Non-pigmented ciliary epithelial cell (primary cell): ENCODE measurements at regions not wholly inside any gene's neighbourhood (a gene's known extent, or its start where the extent isn't known, plus 50 kb on each side); places are given as distances from the start of the nearest gene placed in this dataset.
"Not testable (repeated sequence)": the region's sequence is repeated elsewhere in the genome, so short reads cannot be mapped to it uniquely, and the experiment has no call there.

Source experiments
- DNase-seq: peaks from one replicate; pipeline ENCODE4 v3.0.0-alpha.2; 2010; ENCODE audit warnings: low read depth

DNA sequence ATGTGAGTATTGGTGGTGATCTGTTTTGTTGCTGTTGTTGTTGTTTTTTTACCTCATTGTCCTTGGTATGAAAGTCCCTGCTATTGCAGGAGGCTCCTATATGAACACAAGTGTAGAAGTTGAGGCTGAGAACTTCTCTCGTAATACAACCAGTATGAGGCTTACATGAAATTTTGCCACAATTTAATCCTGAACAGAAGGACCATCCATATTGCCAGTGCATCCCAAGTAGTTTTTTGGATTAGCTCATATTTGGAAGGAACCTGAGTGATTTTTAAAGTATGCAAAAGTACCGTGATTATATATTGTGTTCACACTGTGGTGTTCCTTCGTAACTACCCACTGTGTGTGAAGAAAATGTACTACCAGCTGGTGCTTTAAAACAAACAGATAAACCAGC is 2095.5 kb upstream of the WWC1 start:
- no peak for DNase-seq

- no peak for DNase-seq
Observed at GRCh38 chr5:166200532-166200931, 2090.9 kb upstream of the WWC1 start.

DNA sequence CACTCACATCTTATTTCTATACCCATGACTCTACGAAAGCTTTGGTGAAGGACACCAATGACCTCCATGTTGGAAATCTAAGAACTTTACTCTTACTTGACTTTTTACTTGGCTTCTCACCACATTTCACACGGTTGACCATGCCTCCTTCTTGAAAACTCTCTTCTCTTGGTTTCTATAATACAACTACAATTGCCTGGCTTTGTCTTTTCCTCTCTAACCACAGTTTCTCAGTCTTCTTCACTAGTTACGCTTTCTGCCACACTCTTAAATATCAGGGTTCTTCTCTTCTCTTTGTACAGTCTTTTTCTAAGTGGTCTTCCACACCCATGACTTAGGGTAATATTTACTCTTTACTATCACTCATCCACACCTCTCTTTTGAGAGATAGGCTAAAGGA is 2079.8 kb upstream of the WWC1 start:
- DNase-seq: no peak

DNA sequence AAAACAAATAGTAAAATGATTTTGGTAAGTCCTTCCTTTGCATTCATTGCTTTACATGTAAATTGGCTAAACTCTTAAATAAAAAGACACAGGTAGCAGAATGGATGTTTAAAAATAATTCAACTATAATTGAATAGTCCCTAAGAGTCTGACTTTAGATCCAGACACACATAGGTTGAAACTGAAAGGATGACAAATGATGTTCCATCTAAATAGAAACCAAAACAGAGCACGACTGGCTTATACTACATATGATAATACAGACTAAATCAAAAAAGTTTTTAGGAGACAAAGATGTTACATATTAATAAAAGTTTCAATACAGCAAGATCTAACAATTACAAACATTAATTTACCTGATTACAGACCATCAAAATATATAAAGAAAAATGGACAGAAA is 2055.1 kb upstream of the WWC1 start:
- no peak for DNase-seq

DNA sequence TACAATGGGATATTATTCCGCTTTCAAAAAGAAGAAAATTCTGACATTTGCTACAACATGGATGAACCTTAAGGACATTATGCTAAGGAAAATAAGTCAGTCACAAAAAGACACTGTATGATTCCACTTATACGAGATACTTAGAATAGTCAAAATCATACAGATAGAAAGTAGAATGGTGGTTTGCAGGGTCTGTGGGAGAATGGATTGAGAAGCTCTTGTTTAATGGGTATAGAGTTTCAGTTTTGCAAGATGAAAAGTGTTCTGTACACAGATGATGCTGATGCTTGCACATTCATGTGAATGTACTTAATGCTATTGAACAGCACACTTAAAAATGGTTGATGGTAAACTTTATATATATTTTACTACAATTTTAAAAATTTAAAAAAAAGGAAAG is 2050.7 kb upstream of the WWC1 start:
- DNase-seq: no peak

GRCh38 chr5:166245556-166245955 is 2045.9 kb upstream of the WWC1 start:
- no peak for DNase-seq

DNA sequence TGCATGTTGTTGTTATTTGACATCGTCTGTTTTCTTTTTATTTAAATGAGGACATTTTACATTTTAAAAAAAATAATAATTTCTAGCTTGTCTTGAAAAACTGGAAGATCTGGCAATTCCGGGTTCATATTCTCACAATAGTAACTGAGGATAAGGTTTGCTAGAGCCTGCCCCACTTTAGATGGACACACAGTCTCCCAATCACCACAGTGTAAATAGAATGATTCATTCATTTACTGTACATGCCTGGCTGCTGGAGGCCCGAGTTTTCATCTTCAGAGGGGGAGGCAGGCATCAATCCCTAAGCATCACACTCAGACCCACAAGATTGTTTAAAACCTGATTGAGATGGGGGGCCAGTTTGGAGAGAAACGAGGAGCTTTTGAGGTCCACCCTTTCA is 2039.7 kb upstream of the WWC1 start:
- no peak for DNase-seq

- no peak for DNase-seq
Observed at GRCh38 chr5:166257661-166258060, 2033.8 kb upstream of the WWC1 start.

GRCh38 chr5:166262395-166262794 is 2029.0 kb upstream of the WWC1 start:
- DNase-seq: no peak

GRCh38 chr5:166267907-166268306 is 2023.5 kb upstream of the WWC1 start:
- DNase-seq: no peak

GRCh38 chr5:166270712-166271111 is 2020.7 kb upstream of the WWC1 start:
- no peak for DNase-seq

GRCh38 chr5:166276006-166276405 is 2015.4 kb upstream of the WWC1 start:
- no peak for DNase-seq

DNA sequence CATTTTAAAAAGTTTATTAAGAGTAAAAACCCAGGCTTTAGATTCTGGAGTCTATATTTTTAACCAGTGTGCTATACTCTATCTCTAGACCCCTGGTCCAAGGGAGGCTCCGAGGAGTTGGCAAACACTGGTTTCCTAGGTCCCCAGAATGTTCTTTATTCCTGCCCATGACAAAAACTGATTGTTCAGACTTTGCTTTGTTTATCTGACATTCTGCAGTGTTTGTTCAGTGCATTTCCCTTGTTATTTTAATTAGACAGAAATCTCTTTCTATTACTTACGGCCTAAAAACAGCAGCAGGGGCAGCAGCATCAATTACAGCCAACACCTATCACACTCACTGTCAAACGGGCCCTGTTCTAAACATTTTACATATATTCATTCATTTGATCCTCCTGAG is 2011.6 kb upstream of the WWC1 start:
- DNase-seq: no peak

GRCh38 chr5:166281433-166281832 is 2010.0 kb upstream of the WWC1 start:
- DNase-seq: no peak

GRCh38 chr5:166282939-166283338 is 2008.5 kb upstream of the WWC1 start:
- no peak for DNase-seq

DNA sequence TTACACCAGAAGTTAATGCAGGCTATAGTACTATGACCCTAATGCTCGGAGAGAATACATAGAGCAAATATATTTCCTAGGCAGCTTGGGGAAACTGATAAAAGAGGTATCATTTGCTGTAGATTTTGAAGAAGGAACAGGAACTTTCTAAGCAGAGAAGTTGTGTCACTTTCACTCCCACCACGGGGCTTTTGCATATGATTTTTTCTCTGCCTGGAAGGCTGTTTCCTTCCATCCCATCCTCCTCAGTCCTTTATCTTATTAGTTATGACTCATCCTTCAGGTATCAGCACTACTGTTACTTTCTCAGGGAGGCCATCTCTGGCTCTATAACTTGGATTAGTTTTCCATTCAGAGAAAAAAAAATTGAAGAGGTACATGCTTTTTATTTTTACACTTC is 2006.1 kb upstream of the WWC1 start:
- no peak for DNase-seq

DNA sequence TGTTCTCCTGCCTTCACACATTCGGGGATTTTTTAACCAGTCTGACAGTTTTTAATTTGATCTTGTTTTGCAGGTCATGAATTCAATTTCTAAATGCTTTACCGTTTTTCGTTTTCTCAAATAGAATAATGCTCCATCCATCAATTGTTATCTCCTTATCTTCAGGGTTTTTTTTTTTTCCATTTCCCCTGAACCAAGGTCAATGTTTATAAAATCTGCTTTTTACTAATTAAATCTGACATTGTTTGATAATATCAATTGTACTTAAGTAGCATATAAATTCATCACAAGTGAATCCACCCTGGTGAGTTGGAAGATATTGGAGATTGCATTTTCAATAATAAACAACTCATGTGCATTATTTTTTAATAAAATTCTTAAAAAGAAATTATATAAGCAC is 2004.6 kb upstream of the WWC1 start:
- no peak for DNase-seq

- DNase-seq: no peak
Observed at GRCh38 chr5:166287866-166288265, 2003.6 kb upstream of the WWC1 start.

- not testable (repeated sequence) for DNase-seq
Observed at GRCh38 chr5:166291800-166292199, 1999.6 kb upstream of the WWC1 start.

DNA sequence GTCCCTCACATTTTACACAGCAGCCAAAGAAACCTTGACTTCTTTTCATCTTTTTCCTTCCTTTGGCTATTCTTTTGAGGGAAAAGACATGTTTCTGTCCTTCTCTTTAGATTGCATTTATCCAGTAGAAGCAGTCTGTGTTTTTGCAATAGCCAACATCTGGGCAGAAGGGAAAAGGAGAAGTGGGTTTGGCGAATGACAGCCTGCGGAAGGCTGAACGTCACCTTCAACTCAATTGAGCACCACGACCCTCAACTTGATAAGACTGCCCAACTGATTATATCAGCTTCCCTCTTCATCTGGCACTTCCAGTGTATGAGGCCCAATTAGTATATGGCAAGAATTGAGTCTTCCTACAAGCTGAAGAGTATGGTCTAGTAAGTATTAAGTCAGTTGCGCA is 1997.6 kb upstream of the WWC1 start:
- DNase-seq: no peak

GRCh38 chr5:166302166-166302565 is 1989.3 kb upstream of the WWC1 start:
- no peak for DNase-seq

GRCh38 chr5:166317425-166317824 is 1974.0 kb upstream of the WWC1 start:
- no peak for DNase-seq

DNA sequence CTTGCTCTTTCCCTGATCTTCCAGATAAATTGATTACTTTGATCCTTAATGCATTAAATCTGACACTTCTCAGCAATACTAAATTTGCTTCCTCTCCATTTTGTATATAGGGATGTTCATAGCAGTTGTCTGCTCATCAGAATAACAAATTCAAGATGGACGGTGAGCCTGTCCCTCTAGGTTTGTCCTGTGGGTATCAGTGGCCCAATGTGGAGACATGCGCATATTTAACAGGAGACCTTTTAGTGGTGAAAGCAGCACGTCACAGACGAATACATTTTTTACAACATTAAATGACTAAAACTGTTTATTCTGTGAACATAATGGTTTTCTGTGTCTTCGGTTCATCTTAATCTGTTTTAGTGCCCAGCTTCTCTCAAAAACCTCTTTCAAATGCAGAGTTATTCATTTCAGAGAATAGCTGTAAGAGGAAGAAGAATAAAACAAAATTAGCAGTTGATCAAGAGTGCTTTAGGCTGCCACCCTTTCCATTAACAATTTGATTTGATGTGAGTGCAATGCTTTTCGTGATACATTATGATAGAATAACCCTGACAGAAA is 1970.4 kb upstream of the WWC1 start:
- DNase-seq: no peak

DNA sequence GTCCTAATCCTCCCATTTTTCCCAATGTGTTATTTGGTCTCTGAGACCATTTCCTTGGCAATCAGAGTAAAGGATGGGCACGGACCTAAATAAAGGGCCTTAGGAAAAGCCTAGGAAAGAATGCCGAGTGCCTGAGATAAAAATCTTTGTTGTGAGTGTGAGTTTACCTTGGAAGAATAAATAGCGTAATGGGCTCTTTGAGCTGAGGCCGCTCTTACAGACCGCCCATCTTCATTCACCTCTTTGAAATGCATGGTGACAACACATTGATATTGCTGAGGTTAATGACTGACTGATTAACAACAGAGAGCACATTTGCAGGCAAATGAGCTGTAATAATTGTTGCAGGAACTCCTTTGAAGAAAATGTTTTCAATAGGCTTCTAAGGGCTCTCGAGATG is 1967.1 kb upstream of the WWC1 start:
- no peak for DNase-seq
